Cerebellar cortex (tissue), 1 donor: ENCODE measurements at regions not wholly inside any gene's neighbourhood (a gene's known extent, or its start where the extent isn't known, plus 50 kb on each side); places are given as distances from the start of the nearest gene placed in this dataset.
"Not testable (repeated sequence)": the region's sequence is repeated elsewhere in the genome, so short reads cannot be mapped to it uniquely, and the experiment has no call there.

ENCODE experiments used
- DNase-seq: peaks from one replicate; pipeline ENCODE4 v3.0.0-alpha.2; 2015; ENCODE audit warnings: low spot score

DNA sequence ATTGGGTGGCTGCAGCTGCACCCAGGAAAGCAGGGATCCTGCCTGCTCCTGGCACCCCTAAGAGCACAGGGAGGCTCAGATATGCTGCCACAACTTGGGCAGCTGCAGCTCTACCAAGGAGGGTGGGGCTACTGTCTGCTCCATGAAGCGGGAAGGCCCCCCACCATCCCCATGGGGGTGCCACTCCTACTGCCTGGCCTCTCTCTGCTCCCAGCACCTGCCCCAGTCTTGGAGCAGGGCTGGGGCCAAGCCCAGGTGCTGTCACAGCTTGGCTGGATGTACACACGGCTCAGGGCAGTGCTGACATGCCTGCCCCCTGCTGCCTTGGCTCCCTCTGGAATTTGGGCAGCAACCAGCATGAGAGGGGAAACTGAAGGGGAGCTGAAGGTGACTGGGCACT lies 214.7 kb upstream of the PLPPR1 start:
- no peak for DNase-seq

DNA sequence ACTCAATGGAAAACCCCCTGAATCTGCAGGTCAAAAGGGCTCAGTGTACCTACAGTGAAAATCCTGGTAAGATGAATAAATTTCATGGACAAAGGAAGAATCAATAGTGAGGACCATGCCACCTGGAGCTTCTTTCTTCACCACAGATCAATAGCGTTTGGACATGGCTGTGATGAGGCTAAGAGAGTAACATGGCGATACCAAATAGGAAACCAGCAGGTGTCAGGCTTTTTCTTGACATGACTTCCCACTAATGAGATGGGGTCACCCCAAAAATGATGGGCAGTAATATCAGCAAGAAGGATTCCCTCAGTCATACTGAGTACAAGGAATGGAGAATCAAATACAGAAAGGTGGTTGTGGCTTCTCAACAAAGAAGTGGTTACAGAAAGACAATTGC lies 208.5 kb upstream of the PLPPR1 start:
- no peak for DNase-seq

DNA sequence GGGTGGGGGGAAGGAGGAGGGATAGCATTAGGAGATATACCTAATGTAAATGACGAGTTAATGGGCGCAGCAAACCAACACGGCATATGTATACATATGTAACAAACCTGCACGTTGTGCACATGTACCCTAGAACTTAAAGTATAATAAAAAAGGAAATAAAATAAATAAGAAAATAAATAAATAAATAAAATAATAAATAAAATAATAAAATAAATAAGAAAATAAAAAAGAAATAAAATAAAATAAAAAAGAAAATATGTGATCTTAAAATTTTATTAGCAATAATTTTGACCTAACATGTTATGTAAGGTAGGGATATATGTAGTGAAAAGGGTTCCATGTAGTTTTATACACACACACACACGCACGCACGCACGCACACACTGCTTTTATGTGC lies 195.5 kb upstream of the PLPPR1 start:
- DNase-seq = not testable (repeated sequence)

DNA sequence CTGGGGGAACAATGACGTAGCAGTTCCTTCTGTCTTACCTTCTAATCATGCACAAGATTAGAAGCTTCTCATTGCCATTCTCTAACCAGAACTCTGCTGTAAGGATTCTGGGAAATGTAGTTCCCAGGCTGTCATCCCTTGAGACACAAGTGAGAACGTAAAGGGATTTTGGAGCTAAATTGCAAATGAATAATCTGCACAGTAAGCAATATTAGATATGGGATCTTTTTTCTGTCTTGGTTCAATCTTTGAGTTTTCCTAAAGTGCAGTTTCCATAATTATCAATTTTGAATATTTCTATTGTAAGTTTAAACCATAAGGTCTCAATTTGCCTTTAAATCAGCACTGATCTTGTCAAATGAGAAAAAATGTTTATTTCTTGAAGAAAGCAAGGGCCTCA lies 189.7 kb upstream of the PLPPR1 start:
- no peak for DNase-seq

DNA sequence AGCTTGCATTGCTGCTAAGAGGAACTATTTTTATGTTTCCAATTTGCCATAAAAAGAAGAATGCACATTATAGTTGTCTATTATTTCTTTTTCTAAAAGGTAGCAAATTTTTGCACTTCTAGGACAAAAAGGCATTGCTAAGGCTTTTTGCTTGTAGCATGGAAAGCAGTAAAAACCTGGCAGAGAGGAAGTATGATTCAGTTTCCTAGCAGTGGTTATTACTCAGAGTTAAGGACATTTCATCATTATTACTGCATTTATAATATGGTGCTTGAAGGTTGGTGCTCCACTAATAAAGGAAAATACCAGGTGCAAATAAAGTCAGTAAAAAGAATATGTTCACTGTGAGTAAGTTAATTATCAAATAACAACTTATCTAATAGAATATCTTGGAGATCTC lies 179.8 kb upstream of the PLPPR1 start:
- DNase-seq = no peak

DNA sequence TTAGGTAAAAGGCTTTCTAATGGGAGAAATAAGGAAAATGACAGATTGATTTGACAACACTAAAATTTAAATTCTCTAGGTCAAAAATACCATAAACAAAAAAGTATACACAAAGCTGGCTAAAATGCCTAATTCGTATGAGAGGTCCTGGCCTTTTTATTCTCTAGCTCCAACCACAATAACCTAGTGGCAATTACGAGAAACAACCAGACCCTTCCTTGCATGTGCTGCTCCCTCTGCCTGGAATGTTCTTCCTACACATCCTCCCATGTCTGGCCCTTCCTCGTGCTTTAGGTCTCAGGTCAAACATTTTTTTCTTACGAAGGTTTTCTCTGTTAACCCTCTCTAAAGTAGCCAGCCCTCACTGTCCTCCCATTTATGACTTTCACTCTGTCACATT lies 176.4 kb upstream of the PLPPR1 start:
- DNase-seq = no peak

DNA sequence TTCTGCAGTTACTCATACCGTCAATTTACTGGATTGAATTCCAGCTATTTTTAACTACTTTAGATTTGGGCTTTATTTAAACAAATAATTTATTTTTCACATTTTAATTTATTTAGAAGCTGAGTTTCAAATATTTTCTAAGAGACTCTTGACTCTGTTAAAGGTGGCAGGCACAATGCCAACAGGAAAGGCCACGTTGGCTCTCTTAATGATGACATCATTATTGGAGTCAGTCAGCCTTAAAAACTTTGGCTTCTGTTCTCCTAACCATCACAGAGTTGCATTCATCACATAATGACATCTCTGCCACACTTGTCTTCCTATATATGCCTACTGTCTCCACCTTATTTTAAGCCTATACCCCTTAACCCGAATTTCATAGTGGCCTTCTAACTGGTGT lies 172.3 kb upstream of the PLPPR1 start:
- no peak for DNase-seq

DNA sequence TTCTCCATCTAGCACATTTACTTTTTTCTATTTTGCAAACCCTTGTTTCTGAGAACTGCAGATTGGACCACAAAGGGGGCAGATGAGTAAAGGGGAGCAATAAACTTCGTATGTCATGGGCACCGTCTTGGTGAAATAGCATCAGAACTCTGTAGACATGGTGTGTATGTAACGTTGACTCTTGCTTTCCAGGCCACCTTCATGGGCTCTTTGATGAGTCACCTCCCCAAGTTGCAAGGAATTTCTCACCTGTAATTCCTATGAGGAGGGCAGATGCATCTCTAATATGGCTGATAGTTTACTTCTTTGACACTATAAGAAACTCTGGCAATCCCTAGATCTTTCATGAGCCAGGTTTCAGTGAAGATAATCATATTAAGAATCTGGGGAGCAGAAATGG lies 163.4 kb upstream of the PLPPR1 start:
- DNase-seq = no peak

DNA sequence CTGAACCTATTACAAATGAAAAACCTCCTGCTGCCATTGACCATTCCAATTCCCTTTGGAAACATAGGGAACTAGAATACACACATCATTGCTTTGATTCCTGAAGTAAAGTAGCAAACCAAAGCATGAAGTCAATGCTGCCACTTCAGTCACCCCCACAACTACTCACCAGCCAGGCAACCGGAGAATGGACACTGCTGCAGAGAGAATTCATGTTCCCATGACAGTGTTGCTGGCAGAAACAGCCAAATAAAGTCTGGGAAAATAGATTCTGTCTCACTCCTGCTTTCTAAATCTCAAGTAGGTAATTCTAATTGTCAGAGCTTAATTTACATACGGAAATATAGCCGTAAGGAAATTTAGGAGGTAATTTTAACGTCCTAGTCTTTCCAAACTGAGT lies 162.9 kb upstream of the PLPPR1 start:
- DNase-seq = no peak

DNA sequence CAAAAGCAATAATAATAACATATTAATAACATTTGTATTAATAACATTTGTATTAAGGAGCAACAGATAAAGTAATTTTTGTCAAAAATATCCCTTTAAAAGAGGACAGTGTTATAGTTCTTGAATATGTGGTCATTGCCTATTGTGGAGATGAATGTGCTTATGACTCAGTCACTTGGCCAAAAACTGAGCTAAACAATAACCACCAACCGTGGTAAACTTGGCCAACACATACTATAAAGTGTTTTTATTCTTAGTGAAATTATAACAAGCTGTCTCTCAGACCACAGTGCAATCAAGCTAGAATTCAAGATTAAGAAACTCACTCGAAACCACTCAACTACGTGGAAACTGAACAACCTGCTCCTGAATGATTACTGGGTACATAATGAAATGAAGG lies 159.2 kb upstream of the PLPPR1 start:
- DNase-seq = no peak

DNA sequence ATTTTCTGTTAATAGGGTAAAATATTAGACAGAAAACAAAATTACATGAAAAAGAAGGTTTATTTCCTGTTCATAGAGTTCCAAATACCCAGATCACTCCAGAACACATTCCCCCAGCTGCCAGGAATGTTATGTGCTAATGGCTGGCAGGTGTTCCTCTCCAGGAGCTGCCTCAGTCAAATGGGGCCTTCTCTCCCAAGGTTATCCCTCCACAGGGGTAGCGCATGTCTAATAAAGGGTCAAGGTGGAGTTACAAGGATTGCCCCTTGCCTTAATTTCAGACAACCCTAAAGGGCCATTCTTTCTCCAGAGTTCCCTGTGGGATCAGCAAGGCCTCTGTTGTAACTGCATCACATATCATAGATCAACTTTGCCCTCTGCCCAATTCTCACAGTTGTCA lies 148.6 kb upstream of the PLPPR1 start:
- DNase-seq = no peak

DNA sequence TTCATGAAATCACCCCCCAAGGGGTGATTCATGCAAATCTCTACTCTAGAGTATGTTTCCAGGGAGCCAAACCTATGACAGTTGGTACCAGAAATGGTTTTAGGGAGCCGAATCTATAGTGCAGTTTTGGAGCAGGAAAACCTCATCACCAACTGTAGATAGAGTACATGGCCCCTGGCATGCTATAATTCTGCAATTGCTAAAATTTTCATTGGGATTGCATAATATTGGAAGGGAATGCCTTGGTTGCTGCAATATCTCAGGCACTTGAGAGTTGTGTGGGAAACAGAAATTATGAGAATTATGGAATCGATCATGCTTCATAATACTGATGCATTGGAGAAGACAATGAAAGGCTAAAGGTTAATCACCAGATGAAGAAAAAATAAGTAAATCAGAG lies 148.2 kb upstream of the PLPPR1 start:
- DNase-seq = no peak

DNA sequence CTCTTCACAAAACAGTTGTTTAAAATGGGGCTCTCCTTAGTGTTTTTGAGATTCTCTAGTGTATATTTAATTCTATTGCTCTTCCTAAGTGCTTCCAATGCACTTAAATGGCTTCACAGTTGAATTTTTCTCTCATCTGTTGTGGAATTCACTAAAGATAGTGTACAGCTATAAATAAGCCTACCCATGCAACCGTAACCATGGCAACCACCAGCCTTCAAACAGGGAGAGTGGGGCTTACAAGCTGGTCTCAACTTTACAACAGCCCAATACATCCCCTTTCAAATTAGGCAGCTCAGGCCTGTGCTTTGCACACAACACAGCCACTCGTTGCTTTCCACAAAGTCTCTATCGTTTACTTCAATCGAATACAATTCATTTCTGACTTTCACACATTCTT lies 144.0 kb upstream of the PLPPR1 start:
- DNase-seq = no peak

DNA sequence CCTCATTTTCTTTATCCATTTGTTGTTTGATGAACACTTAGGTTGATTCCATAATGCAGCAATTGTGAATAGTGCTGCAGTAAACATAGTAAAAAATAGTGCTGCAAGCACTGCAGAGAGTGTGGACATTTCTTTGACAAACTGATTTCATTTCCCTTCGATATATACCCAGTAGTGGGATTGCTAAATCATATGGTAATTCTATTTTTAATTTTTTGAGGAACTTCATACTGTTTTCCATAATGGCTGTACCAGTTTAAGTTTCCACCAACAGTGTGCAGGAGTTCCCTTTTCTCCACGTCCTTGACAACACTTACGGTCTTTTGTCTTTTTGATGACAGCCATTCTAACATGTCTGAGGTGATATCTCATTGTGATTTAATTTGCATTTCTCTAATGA lies 138.2 kb upstream of the PLPPR1 start:
- DNase-seq = no peak

DNA sequence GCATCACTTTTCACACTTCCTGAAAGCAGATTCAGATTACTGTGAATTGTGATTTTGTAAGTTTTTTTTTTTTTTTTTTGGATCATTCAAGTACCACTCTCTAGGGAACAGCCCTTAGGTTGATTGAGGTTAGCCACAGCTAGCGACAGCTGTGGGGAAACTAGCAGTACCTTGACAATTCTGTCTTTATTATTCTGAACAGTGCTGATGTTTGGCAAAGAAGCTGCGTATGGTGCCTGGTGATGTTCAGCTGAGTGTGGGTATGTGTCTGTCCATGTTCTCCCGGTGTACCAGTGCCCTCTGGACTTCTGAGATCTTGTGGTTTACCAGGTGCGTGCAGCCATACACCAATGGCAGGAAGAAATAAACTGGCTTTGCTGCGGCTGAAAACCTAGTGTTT lies 117.3 kb upstream of the PLPPR1 start:
- DNase-seq = no peak

DNA sequence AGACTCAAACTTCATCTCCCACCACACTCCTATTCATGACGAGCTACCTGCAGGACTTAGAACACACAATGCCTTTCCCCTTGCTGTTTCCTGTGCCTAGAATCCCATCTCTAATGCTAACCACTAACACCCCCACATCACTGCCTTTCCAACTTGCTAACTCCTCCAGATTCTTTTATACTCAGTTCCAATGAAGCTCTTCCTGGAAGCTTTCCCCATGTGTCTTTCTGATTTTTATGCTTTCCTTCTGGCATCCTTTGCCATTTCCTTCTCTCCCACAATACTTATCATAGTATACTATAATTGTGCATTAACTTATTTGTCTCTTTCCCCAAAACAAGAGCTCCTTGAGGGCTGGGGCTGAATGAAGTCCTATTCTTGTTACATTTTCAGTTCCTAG lies 115.3 kb upstream of the PLPPR1 start:
- no peak for DNase-seq

DNA sequence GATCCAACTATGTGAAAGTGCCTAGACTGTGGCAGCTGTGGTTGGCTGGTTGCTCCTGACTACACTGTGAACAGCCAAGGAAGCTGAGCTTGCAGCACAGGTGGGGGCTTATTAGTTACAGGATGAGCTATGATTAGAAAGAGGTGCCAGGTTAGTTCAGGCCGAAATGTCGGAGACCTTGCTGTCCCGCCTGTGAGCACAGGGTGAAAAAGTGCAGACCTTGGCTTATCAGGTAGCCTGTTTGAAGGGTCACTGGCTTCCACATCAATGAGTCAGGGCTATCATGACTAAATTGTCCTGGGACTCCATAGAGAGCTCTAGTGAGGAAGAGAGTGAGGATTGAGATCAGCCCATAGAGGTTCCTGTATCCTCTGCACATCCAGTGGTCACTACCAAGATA lies 114.3 kb upstream of the PLPPR1 start:
- no peak for DNase-seq

DNA sequence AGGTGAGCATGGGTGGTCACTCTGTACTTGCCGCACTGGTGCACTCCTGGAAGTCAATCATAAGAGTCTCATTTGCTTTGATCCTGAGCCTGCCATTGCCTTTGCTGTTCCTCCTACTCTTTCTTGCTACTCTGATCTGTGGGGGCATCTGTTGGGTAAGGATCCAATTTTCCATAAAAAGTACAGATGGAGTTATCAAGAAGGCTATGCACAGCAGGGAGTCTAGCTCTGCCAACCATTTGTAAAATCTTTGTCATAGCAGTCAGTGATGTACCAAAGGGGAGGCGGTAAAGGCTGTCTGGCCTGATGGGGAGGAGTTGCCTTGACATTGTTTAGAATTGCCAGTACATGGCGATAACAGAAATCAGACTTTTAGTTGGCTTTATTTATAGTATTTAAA lies 109.0 kb upstream of the PLPPR1 start:
- DNase-seq = no peak

DNA sequence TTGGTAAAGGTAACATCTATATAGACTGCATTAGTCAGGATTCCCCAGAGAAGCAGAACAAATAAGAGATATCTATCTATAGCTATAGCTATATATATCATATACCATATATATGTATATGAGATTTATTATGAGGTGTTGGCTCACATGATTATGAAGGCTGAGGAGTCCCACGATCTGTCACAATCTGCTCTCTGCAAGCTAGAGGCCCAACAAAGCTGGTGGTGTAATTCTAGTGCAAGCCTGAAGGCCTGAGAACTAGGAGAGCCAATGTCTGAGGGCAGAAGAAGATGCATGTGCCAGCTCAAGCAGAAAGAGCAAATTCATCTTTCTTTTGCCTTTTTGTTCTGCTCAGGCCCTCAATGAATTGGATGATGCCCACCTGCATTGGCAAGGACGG lies 102.2 kb upstream of the PLPPR1 start:
- DNase-seq = no peak

DNA sequence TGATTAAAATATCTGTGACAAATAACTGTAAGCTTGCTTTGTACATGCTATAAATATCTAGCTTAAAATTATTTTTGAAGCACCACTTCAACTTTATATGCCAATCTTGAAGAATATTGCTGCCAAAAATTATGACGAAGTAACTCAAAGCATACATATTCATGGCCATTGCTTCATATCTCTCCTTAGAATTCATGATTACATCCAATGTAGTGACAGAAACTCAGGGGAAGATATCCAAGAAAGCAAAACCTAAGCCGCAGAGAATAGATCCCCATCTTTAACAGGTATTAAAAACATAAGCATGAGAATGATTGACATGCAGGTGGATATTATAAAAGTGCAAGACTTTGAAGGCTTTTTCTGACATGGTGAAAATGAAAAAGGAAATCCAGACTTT lies 100.8 kb upstream of the PLPPR1 start:
- DNase-seq = no peak

DNA sequence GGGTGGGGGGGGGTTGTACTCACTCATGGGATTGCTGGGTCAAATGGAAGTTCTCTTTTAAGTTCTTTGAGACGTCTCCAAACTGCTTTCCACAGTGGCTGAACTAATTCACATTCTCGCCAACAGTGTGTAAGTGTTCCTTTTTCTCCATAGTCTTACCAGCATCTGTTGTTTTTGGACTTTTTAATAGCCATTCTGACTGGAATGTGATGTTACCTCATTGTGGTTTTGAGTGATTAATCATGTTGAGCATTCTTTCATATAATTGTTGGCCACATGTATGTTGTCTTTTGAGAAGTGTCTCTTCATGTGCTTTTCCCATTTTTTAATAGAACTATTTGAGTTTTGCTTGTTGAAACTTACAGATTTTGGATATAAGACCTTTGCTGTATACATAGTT lies 94.9 kb upstream of the PLPPR1 start:
- no peak for DNase-seq

DNA sequence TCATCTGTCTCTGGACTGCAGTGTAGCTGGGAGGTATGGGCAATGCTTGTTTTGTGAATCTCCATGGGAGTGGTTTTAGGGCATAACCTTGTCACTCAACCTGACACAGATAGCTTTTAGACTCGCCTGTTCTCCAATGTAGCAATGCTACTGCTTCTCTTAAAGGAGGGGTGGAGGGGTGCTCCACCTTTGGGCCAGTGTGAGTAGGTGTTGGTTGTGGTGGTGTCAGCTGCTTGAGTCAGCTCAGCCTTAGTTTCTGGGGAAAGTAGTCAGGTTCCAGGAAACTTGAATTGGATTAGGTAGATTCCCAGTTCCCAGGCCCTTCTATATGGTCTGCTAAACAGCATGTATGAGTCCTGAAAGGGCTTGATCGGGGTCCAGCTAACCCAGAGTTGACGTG lies 91.1 kb upstream of the PLPPR1 start:
- no peak for DNase-seq

DNA sequence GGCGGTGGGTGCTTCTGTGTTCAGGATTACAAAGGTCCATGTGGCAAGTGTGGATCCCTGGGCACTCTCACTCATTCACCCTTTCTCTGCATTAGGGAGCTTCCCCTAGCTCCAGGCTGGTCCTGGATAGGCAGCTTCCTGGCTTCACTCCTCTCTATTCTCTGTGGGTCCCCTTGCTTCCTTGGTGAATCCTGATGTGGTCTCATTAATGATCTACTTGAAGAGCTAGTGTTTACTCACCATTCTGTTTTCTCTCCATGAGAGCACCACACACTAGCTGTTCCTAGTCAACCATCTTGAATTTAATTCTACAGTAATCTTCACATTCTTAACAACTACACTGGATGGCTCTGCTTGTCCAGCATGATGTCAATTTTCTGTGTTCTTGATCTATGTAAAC lies 90.0 kb upstream of the PLPPR1 start:
- DNase-seq = no peak

DNA sequence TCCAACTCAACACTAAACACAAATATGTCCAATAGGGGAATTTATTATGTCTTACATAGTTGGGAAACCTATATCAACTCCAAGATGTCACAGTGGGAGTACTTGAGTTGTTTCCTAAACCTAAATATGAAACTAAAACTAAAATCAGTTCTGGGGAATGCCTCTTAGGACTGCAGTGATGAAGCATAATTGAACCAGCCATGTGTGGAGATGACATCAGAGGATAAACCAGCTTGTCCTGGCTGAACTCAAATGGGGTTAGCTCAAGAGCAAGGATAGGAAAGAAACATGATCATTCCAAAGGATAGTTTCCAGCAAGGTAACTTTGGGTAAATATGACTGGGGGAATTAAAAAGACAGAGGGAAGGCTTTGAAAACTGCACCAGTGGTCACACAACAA lies 88.9 kb upstream of the PLPPR1 start:
- DNase-seq = no peak

DNA sequence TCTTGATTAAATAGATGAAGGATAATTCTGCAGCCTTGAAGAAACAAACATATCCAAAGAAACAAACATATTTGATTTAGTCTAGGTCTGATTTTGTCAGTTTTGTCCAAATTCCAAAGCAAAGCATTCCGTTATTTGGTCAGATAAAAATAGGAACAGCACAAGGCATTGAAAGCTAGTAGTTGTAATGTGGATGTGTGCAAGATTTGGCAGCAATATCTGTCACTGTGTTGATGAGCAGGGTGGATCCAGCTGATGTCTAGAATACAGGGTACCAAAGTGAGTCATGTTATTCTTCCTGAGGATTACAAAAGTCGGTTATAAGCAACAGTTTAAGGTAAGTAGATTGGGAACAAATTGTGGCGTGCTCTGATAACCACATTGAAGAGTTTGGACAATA lies 69.3 kb upstream of the PLPPR1 start:
- DNase-seq = no peak
